NCI-H2107 treated with DMSO at 0.1 percent for 48 hours (cell line): ENCODE measurements at regions not wholly inside any gene's neighbourhood (a gene's known extent, or its start where the extent isn't known, plus 50 kb on each side); places are given as distances from the start of the nearest gene placed in this dataset.

ENCODE experiments used
- DNase-seq: peaks from one replicate; lab custom pipeline; 2025; ENCODE audit not compliant: unreplicated experiment; lab: John Stamatoyannopoulos, UW

- DNase-seq: no peak
These were observed 52.0 kb upstream of the DDX18 start for GRCh38 chr2:117762454-117762853.

- DNase-seq: no peak
These were observed 50.7 kb upstream of the DDX18 start for GRCh38 chr2:117763804-117764203.
